Jurkat, Clone E6-1 (cell line): ENCODE measurements at regions not wholly inside any gene's neighbourhood (a gene's known extent, or its start where the extent isn't known, plus 50 kb on each side); places are given as distances from the start of the nearest gene placed in this dataset.
A peak's percentile ranks its signal among the peaks of the same experiment; 100 is the strongest.
"Not testable (repeated sequence)": the region's sequence is repeated elsewhere in the genome, so short reads cannot be mapped to it uniquely, and the experiment has no call there.

ENCODE experiments used
- DNase-seq: peaks from one replicate; pipeline ENCODE4 v3.0.0-alpha.2; 2011; ENCODE audit warnings: low read depth, low spot score
- H3K4me3 ChIP-seq: 2 replicates; pipeline ENCODE4 v1.5.1; 2011; ENCODE audit warnings: mild to moderate bottlenecking, low read length, control low read depth, moderate library complexity

DNA sequence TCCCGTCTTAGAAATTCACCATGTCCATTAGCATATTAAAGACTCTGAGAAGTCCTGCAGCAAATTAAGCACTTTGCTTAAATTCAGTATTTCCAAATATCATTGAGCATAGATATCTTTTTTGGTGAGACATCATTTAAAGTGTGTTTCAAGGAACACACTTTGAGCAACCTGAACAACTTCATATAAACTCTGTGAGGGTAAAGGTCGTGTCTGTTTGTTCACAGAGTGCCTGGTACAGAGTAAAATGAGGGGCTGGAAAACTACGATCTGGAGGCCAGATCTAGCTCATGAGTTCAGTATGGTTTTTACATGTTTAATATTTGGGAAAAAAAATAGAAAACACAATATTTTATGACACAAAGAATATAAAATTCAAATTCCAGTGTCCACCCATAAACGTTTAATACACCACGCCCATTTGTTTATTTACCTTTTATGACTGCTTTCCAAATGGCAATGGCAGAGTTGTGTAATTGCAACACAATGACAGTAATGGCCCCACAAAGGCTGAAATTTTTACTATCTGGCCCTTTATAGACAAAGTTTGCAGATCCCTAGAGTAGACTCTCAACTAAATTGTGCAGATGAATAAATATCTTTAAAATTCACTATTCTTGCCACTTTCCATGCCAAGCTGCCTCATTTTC, 67.4 kb downstream of the SNTN start:
- DNase-seq: no peak
- no peak overlapping the region for H3K4me3 ChIP-seq

DNA sequence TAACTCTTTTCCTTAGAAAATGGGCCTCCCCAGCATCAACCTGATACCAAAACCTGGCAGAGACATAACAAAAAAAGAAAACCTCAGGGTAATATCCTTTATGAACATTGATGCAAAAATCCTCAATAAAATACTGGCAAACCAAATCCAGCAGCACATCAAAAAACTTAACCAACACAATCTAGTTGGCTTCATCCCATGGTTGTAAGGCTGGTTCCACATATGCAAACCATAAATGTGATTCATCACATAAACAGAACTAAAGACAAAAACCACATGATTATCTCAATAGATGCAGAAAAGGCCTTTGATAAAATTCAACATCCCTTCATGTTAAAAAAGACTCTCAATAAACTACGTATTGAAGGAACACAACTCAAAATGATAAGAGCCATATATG, 68.5 kb downstream of the SNTN start:
- H3K4me3 ChIP-seq, DNase-seq: not testable (repeated sequence)

GRCh38 chr3:63724987-63725386, 72.5 kb downstream of the SNTN start:
- no peak overlapping the region for H3K4me3 ChIP-seq
- DNase-seq: no peak

GRCh38 chr3:63726656-63727055, 74.2 kb downstream of the SNTN start:
- DNase-seq: no peak
- no peak overlapping the region for H3K4me3 ChIP-seq

DNA sequence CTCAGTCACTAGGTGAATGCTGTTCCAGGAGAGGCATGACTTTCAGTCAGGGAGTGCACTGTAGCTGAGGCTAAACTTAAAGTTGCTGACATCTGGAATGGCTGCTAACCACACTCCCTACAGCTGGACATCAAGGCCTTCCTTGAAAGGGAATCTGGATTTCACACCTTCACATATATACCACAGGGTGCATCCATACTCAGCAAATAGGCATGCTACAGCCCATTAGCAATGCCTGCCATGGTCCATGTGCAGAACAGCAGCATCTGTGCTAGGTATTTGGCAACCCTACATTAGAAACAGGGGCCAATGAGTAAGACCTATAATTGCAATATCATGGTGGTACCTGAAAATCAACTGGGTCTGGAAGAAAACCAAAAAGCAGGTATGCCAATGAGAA, 74.8 kb downstream of the SNTN start:
- DNase-seq: no peak
- no peak overlapping the region for H3K4me3 ChIP-seq

GRCh38 chr3:63731866-63732265, 79.4 kb downstream of the SNTN start:
- no peak for DNase-seq

DNA sequence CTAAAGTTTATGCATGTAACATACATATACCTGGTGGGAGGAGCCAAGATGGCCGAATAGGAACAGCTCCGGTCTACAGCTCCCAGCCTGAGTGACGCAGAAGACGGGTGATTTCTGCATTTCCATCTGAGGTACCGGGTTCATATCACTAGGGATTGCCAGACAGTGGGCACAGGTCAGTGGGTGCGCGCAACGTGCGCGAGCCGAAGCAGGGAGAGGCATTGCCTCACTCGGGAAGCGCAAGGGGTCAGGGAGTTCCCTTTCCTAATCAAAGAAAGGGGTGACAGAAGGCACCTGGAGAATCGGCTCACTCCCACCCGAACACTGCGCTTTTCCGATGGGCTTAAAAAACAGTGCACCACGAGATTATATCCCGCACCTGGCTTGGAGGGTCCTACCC, 80.8 kb downstream of the SNTN start:
- H3K4me3 ChIP-seq, DNase-seq: not testable (repeated sequence)

More at GRCh38 chr3:63731866-63732265, 79.4 kb downstream of the SNTN start:
- no peak overlapping the region for H3K4me3 ChIP-seq

DNA sequence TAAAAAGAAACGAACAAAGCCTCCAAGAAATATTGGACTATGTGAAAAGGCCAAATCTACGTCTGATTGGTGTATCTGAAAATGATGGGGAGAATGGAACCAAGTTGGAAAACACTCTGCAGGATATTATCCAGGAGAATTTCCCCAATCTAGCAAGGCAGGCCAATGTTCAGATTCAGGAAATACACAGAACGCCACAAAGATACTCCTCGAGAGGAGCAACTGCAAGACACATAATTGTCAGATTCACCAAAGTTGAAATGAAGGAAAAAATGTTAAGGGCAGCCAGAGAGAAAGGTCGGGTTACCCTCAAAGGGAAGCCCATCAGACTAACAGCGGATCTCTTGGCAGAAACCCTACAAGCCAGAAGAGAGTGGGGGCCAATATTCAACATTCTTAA, 82.2 kb downstream of the SNTN start:
- DNase-seq, H3K4me3 ChIP-seq: not testable (repeated sequence)

- DNase-seq: not testable (repeated sequence)
Observed at GRCh38 chr3:63736757-63737156, 82.3 kb upstream of the C3orf49 start.

GRCh38 chr3:63738577-63738976, 80.5 kb upstream of the C3orf49 start:
- not testable (repeated sequence) for DNase-seq, H3K4me3 ChIP-seq

More at GRCh38 chr3:63736757-63737156, 82.3 kb upstream of the C3orf49 start:
- not testable (repeated sequence) for H3K4me3 ChIP-seq

GRCh38 chr3:63739474-63739873, 79.6 kb upstream of the C3orf49 start:
- no peak for DNase-seq
- no peak overlapping the region for H3K4me3 ChIP-seq

- no peak for DNase-seq
Observed at GRCh38 chr3:63740116-63740515, 79.0 kb upstream of the C3orf49 start.

DNA sequence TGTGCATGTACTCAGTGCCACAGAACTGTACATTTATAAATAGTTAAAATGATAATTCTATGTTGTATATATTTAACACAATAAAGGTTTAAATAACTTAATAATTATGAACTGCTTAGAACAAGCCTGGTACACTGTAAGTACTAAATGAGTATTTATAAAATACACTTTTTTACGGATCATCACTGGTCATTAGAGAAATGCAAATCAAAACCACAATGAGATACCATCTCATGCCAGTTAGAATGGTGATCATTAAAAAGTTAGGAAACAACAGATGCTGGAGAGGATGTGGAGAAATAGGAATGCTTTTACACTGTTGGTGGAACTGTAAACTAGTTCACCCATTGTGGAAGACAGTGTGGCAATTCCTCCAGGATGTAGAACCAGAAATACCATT, 74.4 kb upstream of the C3orf49 start:
- not testable (repeated sequence) for DNase-seq, H3K4me3 ChIP-seq

More at GRCh38 chr3:63740116-63740515, 79.0 kb upstream of the C3orf49 start:
- no peak overlapping the region for H3K4me3 ChIP-seq

GRCh38 chr3:63745757-63746156, 73.3 kb upstream of the C3orf49 start:
- no peak for DNase-seq
- H3K4me3 ChIP-seq: no peak overlapping the region

GRCh38 chr3:63746211-63746610, 72.9 kb upstream of the C3orf49 start:
- DNase-seq: no peak
- H3K4me3 ChIP-seq: no peak overlapping the region

- DNase-seq: no peak
- no peak overlapping the region for H3K4me3 ChIP-seq
Observed at GRCh38 chr3:63751459-63751858, 67.6 kb upstream of the C3orf49 start.

DNA sequence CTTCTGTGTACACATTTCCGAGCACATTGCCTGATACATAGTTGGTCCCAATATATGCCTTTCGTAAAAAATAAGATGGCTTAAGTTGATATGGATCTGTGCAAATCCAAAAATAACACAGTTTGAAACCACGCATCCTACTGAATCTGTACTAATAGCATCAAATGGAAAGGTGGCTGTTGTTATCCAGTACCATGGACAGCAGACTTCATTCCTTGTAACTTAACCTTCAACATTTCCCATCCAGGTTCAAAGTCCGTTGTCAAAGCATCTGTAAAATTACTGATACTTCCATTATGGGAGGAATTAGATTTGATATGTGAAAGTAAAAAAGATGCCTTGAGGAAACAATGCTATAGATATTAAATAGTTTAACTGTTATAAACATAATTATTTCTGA, 65.5 kb upstream of the C3orf49 start:
- DNase-seq: peak; percentile 10
- H3K4me3 ChIP-seq: no peak overlapping the region

DNA sequence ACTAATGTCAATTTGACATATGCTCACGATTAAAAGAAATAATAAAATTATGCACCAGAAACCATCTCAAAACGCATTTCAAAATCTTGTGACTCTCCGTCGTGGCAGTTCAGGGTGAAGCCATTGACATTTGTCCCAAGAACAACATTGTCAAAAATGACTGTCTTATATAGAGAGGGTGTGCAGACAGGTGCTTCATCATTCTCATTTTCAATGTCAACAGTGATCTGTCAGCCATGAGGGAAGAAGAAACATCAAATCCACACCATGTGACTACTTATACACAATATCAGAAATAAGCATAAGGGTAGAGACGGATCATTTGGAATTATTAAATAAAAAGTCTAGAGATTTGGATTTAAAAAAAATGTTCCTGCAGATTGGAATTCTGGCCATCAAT, 65.1 kb upstream of the C3orf49 start:
- no peak for DNase-seq

DNA sequence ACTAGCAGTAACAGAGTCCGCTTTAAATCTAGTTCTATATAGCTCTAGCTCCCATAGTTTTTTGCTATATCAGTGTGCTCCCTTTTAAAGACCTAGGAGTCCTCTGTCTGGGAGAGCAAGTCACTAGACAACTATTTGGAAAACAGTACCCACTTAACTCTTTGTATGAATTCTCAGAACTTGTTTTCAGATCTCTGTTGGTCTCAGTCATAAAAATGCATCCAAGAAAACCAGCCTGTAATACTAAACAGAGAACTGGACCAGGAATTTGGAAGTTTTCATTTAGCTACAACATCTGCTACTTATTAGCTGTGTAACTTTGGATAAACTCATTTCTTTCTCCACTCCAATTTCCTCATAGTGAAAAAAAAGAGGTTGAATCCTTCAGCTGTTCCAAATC, 56.9 kb upstream of the C3orf49 start:
- DNase-seq: no peak
- H3K4me3 ChIP-seq: no peak overlapping the region

More for the DNA sequence above, 65.1 kb upstream of the C3orf49 start:
- H3K4me3 ChIP-seq: no peak overlapping the region

- no peak overlapping the region for H3K4me3 ChIP-seq
- DNase-seq: no peak
Observed at GRCh38 chr3:63762934-63763550, 56.1 kb upstream of the C3orf49 start.

- DNase-seq: no peak
- no peak overlapping the region for H3K4me3 ChIP-seq
Observed at GRCh38 chr3:63764511-63764910, 54.6 kb upstream of the C3orf49 start.
